ENCODE measurements at regions not wholly inside any gene's neighbourhood (a gene's known extent, or its start where the extent isn't known, plus 50 kb on each side); places are given as distances from the start of the nearest gene placed in this dataset.

- TF ChIP-seq CTCF (IDR thresholded peaks at IDR 0.05 in 4 of 5, conservative IDR thresholded peaks at IDR 0.05 in 1 of 5) = no peak
- TF ChIP-seq POLR2A (IDR thresholded peaks at IDR 0.05) = no peak
Measured at GRCh38 chr1:30242722-30243457, 480.5 kb downstream of the MATN1 start.

Measured in gastrocnemius medialis (tissue), 4 donors.